Renal pelvis (tissue), 1 donor: ENCODE measurements at regions not wholly inside any gene's neighbourhood (a gene's known extent, or its start where the extent isn't known, plus 50 kb on each side); places are given as distances from the start of the nearest gene placed in this dataset.

Experiments used
- DNase-seq: peaks from one replicate; pipeline ENCODE4 v3.0.0-alpha.2; 2013

DNA sequence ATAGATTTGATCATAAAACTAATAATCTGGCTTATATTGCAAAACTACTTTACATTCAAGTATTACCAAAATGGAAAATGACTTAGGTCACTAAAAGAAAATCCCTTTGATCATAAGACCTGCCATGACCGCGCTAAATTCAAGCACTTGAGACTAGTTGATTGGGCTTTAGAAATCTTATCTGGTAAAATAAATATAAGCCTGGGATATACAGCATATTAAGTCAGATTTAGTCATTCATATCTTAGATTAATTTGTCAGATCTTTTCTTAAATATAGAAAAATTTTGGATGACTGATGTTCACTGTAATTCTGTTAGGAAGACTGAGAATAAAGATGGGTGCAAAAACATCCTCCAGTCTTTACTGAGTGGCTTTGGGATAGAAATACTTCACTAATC is 450.0 kb downstream of the HTR7 start:
- DNase-seq, result no peak

DNA sequence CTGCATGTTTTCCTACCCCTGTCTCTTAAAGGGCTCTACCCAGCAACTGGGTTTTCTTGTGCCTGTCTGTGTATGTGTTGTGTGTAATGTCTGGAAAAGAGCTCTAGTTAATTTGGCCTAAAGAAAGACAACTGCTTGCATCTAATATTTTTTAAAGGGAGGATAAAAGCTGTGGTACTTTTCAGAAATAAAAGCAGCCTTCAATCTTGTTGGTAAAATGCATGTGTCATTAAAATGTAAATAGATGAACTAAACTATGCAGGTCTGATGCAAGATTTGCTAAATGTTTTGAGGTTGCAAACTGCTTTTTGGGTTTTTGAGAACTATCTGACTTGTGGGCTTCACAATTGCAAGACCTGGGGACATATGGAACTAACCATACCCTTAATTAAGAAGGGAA is 445.3 kb downstream of the HTR7 start:
- DNase-seq, result no peak

- no peak for DNase-seq
These were observed 444.6 kb downstream of the HTR7 start for GRCh38 chr10:90413196-90413595.

- DNase-seq, result no peak
These were observed 442.9 kb downstream of the HTR7 start for GRCh38 chr10:90414926-90415325.

- DNase-seq, result no peak
These were observed 440.8 kb downstream of the HTR7 start for GRCh38 chr10:90417029-90417428.

DNA sequence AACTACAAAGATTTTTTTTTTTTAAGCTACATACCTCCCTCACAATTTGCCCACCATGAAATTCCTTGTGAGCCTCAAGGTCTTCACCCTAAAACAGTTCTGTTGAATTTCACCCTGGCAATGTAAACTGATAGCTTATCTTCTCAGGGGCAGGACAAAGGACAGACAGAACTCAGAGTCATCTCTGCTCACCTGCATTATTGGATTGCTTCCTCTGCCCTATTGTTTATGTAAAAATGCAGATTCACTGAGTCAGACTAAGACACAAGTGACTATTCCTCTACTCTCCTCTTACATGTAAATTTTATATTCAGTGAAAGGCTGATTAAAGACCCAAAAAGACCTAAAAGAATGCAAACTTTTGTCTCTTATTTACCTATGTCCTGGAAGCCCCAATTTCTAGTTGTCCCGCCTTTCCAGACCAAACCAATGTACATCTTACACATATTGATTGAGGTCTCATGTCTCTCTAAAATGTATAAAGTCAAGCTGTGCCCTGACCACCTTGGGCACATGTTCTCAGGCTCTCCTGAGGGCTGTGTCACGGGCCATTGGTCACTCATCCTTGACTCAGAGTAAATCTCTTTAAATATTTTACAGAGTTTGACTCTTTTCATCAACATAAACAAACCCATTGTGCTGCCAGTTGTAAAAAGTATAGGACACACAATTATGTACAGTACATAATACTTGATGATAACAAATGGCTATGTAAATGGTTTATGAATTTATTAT is 440.2 kb downstream of the HTR7 start:
- DNase-seq, result no peak

DNA sequence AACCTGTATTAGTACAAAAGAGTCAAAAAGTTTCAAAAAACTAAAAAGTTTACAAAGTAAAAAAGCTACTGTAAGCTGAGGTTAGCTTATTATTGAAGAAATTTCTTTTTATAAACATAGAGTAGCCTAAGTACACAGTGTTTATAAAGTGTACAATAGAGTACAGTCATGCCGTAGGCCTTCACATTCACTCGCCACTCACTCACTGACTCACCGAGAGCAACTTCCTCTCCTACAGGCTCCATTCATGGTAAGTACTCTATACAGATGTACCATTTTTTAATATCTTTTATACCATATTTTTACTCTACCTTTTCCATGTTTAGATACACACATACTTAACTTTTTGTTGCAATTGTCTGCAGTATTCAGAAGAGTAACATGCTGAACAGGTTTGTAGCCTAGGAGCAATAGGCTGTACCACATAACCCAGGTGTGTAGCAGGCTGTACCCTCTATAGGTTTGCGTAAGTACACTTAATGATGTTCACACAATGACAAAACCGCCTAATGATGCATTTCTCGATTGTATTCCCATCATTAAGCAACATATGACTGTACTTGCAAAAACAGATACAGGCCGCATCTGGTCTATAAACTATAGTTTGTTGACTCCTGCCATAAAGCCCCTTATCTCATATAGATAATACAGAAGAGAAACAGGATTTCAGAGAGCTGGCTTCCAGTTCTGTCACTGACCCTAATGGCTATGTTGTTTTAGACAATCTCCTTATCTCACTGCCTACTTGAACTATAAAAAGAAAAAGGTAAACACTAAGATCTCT is 438.8 kb downstream of the HTR7 start:
- no peak for DNase-seq

DNA sequence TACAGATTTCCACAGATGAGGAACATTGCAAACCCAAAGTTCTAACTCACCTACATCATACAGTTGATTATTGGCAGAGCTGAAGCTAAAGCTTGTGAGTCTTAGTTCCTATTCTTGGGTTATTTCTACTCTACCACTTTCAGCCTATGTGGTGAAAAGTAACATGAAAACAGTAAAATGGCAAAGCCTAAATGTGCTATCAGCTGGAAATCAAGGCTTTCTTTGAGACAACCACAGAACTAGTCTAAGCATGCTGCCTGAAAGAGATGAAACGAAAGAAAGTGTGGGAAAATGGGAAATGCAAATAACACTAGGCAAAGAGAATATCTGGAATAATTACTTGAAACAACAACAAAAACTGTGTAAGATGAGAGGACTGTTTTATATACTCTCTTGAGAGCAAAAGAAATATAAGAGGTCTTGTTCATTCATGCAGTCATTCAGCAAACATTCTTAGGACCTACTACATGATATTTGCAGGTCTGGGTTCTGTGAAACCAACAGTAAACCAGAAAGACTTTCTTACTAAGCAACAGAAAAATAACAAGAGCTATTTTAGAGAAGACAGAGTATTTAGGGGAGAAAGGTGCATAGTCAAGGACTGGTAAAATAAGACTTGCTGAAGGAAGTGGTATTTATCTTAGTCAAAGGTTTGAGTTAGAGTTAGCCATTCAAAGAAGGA is 437.1 kb downstream of the HTR7 start:
- no peak for DNase-seq

GRCh38 chr10:90421874-90422273 is 436.0 kb downstream of the HTR7 start:
- DNase-seq, result no peak

GRCh38 chr10:90424730-90425129 is 433.1 kb downstream of the HTR7 start:
- DNase-seq, result no peak

GRCh38 chr10:90430186-90430585 is 427.7 kb downstream of the HTR7 start:
- DNase-seq, result no peak

GRCh38 chr10:90432866-90433265 is 425.0 kb downstream of the HTR7 start:
- peak; percentile 62 for DNase-seq

DNA sequence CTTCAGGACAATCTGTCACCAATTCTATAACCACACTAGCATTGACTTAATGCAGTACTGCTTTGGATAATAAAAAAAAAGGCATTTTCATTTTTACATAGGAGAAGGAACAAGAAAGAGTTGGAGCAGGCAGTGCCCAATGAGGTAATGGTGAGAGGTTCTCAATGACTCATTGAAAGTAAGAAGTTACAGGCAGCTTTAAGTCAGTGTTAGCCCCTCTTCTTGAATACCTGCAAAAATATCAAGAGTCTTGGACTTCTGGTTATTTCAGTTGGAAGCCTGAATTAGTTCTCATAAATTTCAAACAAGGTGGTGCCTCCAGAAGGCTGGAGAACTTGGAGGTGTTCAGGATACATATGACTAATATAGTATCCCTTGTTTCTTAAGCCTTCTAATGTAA is 422.5 kb downstream of the HTR7 start:
- no peak for DNase-seq

DNA sequence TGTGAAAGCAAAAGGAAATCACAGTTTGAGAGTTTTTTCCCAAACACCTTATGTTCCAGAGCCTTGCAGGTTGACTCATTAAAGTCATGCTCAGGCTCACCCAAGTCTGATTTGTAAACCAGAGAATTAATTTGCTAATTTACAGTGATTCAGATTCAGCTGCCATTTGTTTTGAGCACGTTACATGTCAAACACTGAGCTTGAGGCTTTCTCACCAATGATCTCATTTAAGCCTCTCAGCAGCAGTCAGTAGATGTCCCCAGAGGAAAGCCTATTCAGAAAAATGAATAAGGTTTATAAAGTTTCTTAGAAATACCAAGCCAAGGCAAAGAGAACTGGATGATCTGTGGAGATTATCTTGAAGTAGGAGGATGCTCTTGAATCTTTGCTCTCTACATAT is 420.4 kb downstream of the HTR7 start:
- DNase-seq, result no peak

- DNase-seq, result no peak
These were observed 417.0 kb downstream of the HTR7 start for GRCh38 chr10:90440870-90441269.

- DNase-seq, result no peak
These were observed 414.5 kb downstream of the HTR7 start for GRCh38 chr10:90443342-90443741.

DNA sequence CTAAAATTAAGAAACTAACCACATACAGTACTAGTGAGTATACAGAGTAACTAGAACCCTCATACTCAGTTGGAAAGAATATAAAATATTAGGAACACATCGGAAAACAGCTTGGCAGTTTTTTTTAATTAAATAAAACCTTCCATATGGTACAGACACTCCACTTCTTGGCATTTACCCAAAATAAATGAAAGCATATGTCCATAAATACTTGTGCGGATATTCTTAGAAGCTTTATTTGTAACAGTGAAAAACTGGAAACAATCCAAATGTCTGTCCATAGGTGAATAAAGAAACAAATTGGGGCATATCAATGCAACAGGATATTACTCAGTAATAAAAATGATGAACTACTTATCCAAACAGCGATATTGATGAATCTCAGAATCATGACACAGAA is 410.0 kb downstream of the HTR7 start:
- no peak for DNase-seq

GRCh38 chr10:90450797-90451196 is 407.0 kb downstream of the HTR7 start:
- DNase-seq, result no peak

GRCh38 chr10:90451283-90451682 is 406.6 kb downstream of the HTR7 start:
- DNase-seq, result no peak

- no peak for DNase-seq
These were observed 399.8 kb downstream of the HTR7 start for GRCh38 chr10:90458054-90458453.

DNA sequence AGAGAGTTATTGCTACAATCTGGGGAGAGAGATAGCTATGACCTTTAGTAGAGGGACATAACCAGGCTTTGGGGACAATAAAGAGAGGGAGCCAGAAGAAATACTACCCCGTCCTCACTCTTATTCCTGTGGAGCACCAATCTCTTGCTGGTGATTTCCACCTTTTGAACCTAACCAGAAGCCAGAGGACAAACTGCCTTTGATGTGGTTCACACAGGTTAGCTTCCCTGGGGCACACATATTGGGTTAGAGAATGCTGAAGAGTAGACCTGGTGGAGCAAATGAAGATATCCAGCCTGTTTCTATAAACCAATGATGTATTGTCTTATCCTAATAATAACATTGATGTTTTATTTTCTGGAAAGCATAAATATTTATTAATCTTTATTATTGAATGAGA is 399.3 kb downstream of the HTR7 start:
- DNase-seq, result no peak

DNA sequence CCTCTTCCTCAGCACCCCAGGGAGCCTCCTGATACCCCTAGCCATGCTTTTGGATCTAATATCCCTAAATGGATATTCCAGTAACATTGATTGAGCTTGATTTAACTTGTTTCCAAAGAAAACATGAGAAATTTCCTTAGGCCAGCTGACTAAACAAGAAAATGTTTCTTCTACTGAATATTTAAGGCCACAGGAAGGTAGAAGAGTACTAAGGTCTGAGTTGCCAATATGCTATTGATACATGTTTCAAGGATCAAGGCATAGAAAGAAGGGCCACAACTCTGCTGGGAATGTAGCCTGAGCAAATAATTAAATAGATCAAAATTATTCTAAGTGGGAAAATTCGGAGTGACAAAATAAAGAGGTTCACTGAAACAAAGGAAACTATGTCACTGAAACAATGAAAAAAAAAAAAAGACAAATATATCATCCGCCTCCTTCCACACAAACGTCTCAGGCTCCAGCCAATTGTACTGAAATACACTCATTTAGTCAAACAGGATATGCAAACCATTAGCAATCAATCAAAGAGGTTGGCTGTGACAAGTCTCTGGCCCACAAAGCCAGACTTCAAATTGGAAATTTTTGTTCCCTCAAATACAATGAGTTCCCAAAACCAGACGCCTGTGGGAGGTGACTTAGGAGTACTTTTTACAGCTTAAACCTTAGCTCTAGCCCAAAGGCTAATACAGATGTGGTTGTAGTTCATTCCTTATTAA is 396.2 kb downstream of the HTR7 start:
- DNase-seq, result peak; percentile 43
